ENCODE measurements at regions not wholly inside any gene's neighbourhood (a gene's known extent, or its start where the extent isn't known, plus 50 kb on each side); places are given as distances from the start of the nearest gene placed in this dataset.

GRCh38 chr13:103759361-103759760, 693.1 kb upstream of the SLC10A2 start:
- DNase-seq (ENCODE audit: low read depth): no peak

GRCh38 chr13:103758222-103758621, 692.0 kb upstream of the SLC10A2 start:
- TF ChIP-seq CTCF (IDR thresholded peaks at IDR 0.05; ENCODE audit: control insufficient read depth, extremely low read depth, insufficient read depth): no peak
- no peak overlapping the region for H3K4me3 ChIP-seq (ENCODE audit: low read depth, low read length)
- no peak for DNase-seq (ENCODE audit: low read depth)

More at GRCh38 chr13:103759361-103759760, 693.1 kb upstream of the SLC10A2 start:
- TF ChIP-seq CTCF (IDR thresholded peaks at IDR 0.05; ENCODE audit: control insufficient read depth, extremely low read depth, insufficient read depth): no peak
- H3K4me3 ChIP-seq (ENCODE audit: low read depth, low read length): no peak overlapping the region

GRCh38 chr13:103757361-103757760, 691.1 kb upstream of the SLC10A2 start:
- no peak overlapping the region for H3K4me3 ChIP-seq (ENCODE audit: low read depth, low read length)
- no peak for TF ChIP-seq CTCF (IDR thresholded peaks at IDR 0.05; ENCODE audit: control insufficient read depth, extremely low read depth, insufficient read depth)
- no peak for DNase-seq (ENCODE audit: low read depth)

GRCh38 chr13:103754783-103755182, 688.6 kb upstream of the SLC10A2 start:
- H3K4me3 ChIP-seq (ENCODE audit: low read depth, low read length): no peak overlapping the region
- no peak for TF ChIP-seq CTCF (IDR thresholded peaks at IDR 0.05; ENCODE audit: control insufficient read depth, extremely low read depth, insufficient read depth)
- no peak for DNase-seq (ENCODE audit: low read depth)

- no peak for DNase-seq (ENCODE audit: low read depth)
- no peak for TF ChIP-seq CTCF (IDR thresholded peaks at IDR 0.05; ENCODE audit: control insufficient read depth, extremely low read depth, insufficient read depth)
Observed at GRCh38 chr13:103734837-103735236, 668.6 kb upstream of the SLC10A2 start.

GRCh38 chr13:103731959-103732358, 665.7 kb upstream of the SLC10A2 start:
- H3K4me3 ChIP-seq (ENCODE audit: low read depth, low read length): no peak overlapping the region
- no peak for TF ChIP-seq CTCF (IDR thresholded peaks at IDR 0.05; ENCODE audit: control insufficient read depth, extremely low read depth, insufficient read depth)
- no peak for DNase-seq (ENCODE audit: low read depth)

More at GRCh38 chr13:103734837-103735236, 668.6 kb upstream of the SLC10A2 start:
- H3K4me3 ChIP-seq (ENCODE audit: low read depth, low read length): no peak overlapping the region

GRCh38 chr13:103730407-103730806, 664.2 kb upstream of the SLC10A2 start:
- H3K4me3 ChIP-seq (ENCODE audit: low read depth, low read length): no peak overlapping the region
- no peak for DNase-seq (ENCODE audit: low read depth)
- TF ChIP-seq CTCF (IDR thresholded peaks at IDR 0.05; ENCODE audit: control insufficient read depth, extremely low read depth, insufficient read depth): no peak

All from LNCaP clone FGC (cell line).